Gastroesophageal sphincter (tissue), 3 donors: ENCODE measurements at regions not wholly inside any gene's neighbourhood (a gene's known extent, or its start where the extent isn't known, plus 50 kb on each side); places are given as distances from the start of the nearest gene placed in this dataset.

ENCODE experiments used
- CTCF ChIP-seq, 4 experiments: fragments of 200-600 bp in 2 of 4; fragments of 450-650 bp in 2 of 4; sonication (generic) in 1 of 4; IDR thresholded peaks; one replicate each; pipeline ENCODE4 v1.5.1; 2017 to 2019; ENCODE audit warnings: antibody characterized with exemption in 4 of 4, mild to moderate bottlenecking in 2 of 4, moderate library complexity in 2 of 4
- EP300 ChIP-seq: sonication (generic); formaldehyde crosslinking; IDR thresholded peaks from one replicate; pipeline ENCODE4 v1.6.1; 2017; ENCODE audit warnings: antibody characterized with exemption, mild to moderate bottlenecking
- POLR2A ChIP-seq, 2 donors: fragments of 450-650 bp; IDR thresholded peaks; one replicate each; pipeline ENCODE4 v1.6.1; 2017; ENCODE audit warnings: antibody characterized with exemption in 2 of 2, mild to moderate bottlenecking in 2 of 2, moderate library complexity in 1 of 2
- POLR2AphosphoS5 ChIP-seq: sonication (generic); formaldehyde crosslinking; IDR thresholded peaks from one replicate; pipeline ENCODE4 v1.6.1; 2017; ENCODE audit warnings: antibody characterized with exemption

GRCh38 chr9:86713470-86713869 lies 233.8 kb downstream of the GAS1 start:
- no peak for TF ChIP-seq CTCF (IDR thresholded peaks at IDR 0.05)
- no peak for TF ChIP-seq POLR2A (IDR thresholded peaks at IDR 0.05)
- no peak for TF ChIP-seq EP300
- TF ChIP-seq POLR2AphosphoS5 = no peak
